Upper lobe of left lung (tissue), 4 donors: ENCODE measurements at regions not wholly inside any gene's neighbourhood (a gene's known extent, or its start where the extent isn't known, plus 50 kb on each side); places are given as distances from the start of the nearest gene placed in this dataset.

Source experiments
- CTCF ChIP-seq, 6 experiments: fragments of 450-650 bp in 4 of 6; fragments of 200-600 bp in 2 of 6; sonication (generic) in 2 of 6; IDR thresholded peaks; one replicate each; pipeline ENCODE4 v1.5.1; 2016 to 2019; ENCODE audit warnings: antibody characterized with exemption in 6 of 6
- EP300 ChIP-seq, 4 donors: sonication (generic); formaldehyde crosslinking; IDR thresholded peaks; one replicate each; pipeline ENCODE4 v1.5.1; 2017; ENCODE audit warnings: antibody characterized with exemption in 4 of 4, control low read depth in 2 of 4
- POLR2AphosphoS5 ChIP-seq, 2 donors: sonication (generic); formaldehyde crosslinking; IDR thresholded peaks; one replicate each; pipeline ENCODE4 v1.5.1; 2017; ENCODE audit warnings: antibody characterized with exemption in 2 of 2

GRCh38 chr7:109772161-109772560 is 1202.5 kb downstream of the DNAJB9 start:
- TF ChIP-seq POLR2AphosphoS5 (IDR thresholded peaks at IDR 0.05) (no peak), CTCF (IDR thresholded peaks at IDR 0.05) (no peak), EP300 (IDR thresholded peaks at IDR 0.05) (no peak)
